ENCODE measurements at regions not wholly inside any gene's neighbourhood (a gene's known extent, or its start where the extent isn't known, plus 50 kb on each side); places are given as distances from the start of the nearest gene placed in this dataset.

- DNase-seq = no peak
Observed at GRCh38 chr16:64162613-64163375, 959.1 kb downstream of the CDH11 start.

DNA sequence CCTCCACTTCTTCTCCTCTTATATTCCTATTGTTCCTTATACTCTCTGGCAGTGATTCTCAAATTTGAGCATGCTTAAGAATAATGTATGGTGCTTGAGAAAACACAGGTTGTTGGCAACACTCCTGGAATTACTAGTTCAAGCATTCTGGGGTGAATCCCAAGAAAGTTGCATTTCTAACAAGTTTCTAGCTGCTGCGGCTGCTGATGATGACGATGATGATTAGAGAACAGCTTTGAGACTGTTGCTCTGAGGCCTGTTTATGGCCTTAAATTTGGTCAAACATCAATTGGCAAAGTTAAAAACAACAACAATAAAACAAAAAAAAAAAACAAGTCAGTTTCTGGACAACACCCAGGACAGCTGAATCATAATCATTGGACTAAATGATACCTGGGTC, 961.9 kb downstream of the CDH11 start:
- peak; percentile 85 for DNase-seq

- DNase-seq = no peak
Observed at GRCh38 chr16:64158941-64159588, 962.8 kb downstream of the CDH11 start.

DNA sequence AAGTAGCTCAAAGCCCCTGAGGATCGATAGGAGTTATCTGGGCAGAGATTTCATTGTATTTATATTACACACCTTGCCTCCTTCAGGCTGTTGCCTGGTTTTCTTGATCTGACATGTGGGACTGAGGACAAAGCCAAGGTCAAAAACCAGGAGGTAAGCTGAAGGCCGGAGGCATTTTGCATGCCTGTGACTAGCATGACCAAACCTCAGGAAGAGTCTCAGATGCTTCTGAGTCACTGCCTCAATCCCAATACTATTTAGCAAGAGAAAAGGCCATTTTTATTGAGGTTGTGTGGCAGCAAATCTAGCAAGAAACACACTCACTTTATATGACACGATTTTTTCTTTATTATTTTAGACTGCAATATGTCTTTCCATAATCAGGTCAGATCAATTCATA, 968.1 kb downstream of the CDH11 start:
- DNase-seq = no peak

DNA sequence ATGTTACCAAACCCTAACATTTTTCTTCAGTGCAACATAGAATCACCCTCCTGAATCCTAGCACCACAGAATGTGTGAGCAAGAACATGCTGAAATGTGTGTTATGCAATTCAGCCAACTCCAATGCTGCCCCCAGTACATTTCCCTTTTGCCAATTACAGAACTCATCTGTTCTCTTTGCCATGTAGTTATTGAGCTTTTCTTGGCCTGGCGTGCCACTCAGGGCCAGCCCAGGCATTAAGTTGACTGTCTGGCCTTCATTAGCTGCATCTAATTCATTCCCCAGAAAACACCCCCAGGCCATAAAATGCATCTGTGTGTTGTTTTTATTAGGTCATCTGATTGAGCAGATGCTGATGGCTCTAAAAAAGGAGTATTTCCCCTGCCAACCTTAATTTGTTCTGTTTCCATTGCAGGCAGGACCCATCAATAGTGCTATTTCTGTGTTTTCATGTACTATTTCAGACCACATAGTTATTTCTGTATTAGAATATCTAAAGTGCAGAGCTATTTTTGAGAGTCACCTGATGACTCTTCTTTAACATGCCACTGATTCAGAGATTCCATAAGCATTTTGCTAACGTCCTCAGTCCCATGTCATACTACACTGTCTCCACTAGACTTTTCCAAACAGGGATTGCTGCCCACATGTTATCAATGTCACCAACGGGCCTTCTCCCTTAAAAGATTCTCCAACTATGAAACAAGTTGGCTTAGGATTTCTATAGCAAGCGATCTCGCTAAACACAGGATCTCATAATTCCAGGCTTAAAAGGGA, 969.7 kb downstream of the CDH11 start:
- DNase-seq = peak; percentile 9

DNA sequence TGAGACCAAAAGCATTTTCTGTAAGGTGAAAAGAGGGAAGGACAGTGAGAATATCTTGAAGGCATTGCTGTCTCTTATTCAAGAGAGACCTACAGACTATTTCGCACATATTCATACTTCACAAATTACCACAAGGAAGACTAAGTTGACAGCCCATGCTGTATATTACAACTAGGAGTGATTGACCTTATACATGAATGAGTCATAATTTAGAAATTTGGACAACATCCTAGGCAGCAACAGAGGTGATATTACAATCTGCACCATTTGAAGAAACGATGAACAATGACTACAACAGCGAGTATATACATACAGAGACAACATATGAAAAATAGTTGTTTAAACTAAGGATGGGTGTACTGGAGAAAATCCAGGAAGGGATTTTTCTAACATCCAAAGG, 971.7 kb downstream of the CDH11 start:
- no peak for DNase-seq

GRCh38 chr16:64149756-64150155, 972.1 kb downstream of the CDH11 start:
- DNase-seq = no peak

GRCh38 chr16:64148356-64148755, 973.5 kb downstream of the CDH11 start:
- DNase-seq = no peak

DNA sequence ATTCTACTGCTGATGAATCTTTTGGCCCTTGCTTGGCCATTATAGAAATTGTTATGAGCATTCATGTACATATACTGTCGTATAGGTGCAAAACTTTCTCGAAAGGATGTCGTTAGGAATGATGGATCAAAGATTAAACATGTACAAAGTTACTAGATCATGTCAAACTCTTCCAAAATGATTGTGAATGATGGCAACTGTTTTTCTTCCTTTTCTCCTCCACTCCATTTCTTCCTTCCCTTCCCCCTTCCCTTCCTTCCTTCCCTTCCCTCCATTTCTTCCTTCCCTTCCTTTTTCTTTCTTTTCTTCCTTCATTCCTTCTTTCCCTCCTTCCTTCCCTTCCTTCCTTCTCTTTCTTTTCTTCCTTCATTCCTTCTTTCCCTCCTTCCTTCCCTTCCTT, 973.9 kb downstream of the CDH11 start:
- DNase-seq = no peak

DNA sequence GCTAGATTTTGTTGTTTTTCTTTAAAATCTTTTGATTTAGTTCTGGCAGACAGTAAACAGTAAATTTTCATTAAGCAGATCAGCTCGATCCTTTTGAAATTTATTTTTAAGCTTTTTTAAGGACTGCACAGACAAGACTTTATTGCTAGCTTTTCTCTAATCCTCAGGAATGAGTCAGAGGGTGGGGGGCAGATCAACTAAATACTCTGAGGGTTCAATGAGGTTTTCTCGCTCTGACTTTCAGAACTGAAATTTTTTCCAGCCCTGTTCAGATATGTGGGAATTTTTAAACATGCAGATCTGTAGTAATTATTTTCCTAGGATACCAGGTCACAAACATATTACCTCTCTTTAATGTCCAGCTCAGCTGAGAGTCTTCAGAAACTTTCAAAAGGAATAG, 977.2 kb downstream of the CDH11 start:
- DNase-seq = no peak

GRCh38 chr16:64138621-64139020, 983.2 kb downstream of the CDH11 start:
- no peak for DNase-seq

DNA sequence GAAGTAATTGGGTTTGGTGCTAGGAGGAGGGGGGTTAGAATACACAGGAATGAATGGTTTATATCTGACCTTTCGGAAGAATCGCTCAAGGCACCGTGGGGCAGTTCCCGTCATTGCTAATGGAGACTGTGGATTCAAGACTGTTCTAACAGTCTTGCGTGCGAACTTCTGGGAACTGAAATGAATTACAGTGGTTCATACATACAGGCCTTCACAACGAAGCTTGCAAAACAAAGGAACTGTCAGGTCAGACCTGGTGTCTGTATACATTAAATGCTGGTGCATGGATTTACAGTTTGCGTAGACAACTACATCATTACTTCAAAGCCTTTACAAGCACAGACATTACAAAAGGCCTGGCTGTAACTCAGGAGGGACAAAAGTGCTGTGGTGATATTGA, 983.9 kb downstream of the CDH11 start:
- no peak for DNase-seq

- DNase-seq = no peak
Observed at GRCh38 chr16:64136743-64137142, 985.1 kb downstream of the CDH11 start.

DNA sequence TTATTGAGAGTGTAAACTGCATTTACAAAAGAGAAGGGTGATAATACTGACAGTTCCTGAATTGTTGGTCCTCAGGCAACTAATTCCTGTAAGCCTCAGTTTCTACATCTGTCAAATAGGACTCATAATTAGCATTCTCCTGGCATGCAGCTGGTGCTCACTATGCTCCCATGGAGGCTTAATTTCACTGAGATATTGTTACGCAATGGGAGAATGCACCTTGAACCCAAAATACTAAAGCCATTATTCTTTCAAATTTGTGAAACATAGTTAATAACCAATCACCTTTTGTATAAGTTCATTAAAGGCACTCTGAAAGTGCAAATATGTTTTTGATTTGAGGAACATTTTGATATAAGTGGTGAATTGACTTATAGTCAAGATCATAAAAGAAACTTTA, 985.5 kb downstream of the CDH11 start:
- no peak for DNase-seq

DNA sequence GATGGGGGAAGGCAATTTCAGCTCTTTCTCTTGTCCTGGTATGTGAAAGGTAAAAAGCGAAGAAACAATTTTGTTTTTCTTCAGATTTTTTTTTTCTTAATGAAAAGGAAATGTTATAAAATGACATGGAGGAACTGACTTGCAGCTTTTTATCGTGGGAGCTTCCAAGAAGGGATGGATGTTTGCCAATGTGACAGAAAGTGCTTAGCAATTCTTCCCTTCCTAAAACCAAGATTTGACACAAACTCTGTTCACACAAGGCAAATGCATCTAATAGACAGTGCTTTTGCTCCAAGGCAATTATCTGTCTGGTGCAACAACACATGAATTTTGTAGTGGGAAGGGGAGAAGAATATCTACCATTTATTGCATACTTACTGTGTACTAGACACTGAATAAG, 988.5 kb downstream of the CDH11 start:
- DNase-seq = peak; percentile 61

DNA sequence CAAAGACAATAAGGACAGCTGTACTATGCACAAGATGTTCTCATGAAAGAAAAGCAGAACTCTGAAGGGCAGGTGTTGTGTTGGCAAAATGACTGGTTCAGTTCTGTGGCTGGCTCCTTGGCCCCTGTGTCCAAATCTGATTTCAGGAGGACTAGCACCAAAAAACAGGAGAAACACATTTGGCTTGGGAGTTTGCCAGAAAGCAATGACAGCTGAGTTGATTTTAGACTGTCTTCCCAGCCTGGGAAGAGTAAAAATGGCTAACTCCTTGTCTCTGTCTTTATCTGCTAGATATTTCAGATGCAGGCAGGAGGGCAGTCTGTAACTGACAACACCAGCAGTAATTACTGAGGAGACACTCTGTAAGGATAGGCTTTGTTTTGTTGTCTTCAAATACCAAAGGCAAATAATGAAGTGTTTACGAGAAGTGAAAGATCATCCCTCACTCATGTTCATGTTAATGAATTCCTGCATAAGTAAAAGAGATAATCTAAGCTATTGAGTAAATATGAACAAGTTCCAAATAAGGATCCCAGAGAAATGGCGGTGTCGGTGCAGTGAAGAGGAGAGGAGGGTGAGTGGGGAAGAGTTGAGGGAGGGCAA, 989.0 kb downstream of the CDH11 start:
- DNase-seq = peak; percentile 73

GRCh38 chr16:64132190-64132589, 989.7 kb downstream of the CDH11 start:
- no peak for DNase-seq

GRCh38 chr16:64131423-64131822, 990.4 kb downstream of the CDH11 start:
- DNase-seq = no peak

GRCh38 chr16:64130140-64130539, 991.7 kb downstream of the CDH11 start:
- no peak for DNase-seq

DNA sequence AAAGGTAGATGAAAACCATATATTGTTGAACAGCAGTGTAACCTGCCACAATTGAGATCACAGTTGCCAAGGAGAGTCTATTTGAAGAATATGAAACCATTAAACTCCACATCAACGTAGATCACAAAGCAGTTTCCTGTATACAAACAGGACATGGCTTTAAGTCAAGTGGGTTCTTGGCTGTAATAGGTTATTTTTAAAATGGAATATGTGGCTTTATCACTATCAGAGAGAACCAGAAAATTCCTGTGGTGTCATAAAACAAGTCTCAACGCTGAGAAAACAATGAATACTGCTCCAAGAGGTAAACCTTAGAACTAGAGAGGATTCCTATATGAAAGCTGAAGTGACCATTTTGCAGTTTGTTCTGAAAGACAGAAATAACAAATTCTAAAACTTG, 999.7 kb downstream of the CDH11 start:
- no peak for DNase-seq

- DNase-seq = no peak
Observed at GRCh38 chr16:64121473-64121872, 1000.4 kb downstream of the CDH11 start.

GRCh38 chr16:64116151-64116550, 1005.7 kb downstream of the CDH11 start:
- DNase-seq = no peak

- DNase-seq = no peak
Observed at GRCh38 chr16:64109241-64109640, 1012.6 kb downstream of the CDH11 start.

Data from tongue (tissue), 1 donor.